ENCODE measurements at regions not wholly inside any gene's neighbourhood (a gene's known extent, or its start where the extent isn't known, plus 50 kb on each side); places are given as distances from the start of the nearest gene placed in this dataset.

DNA sequence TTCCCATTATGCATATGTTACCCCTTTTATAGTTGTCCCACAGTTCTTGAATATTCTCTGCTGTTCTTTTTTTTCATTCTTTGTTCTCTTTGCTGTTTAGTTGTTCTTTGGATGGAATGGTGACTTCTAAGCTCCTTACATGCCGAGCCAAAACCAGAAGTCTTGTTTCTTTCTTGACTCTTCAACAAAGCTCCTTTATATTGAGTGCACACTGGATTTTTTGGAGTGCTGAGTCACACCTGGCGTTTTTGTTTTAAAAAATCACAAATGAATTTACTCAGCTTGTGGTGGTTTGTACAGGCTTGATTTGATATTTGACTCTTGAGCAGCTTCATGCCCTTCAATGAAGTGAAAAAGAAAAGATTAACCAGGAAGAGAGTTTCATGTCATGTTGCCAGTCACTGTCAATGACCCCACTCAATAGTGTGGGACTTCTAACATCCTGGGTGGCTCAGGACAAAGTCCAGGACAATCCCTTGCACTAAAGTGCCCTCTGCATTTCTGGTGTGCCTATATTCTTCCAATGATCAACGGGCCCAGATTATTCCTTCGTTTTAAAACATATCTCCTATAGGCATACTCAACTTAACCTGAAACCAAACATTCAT is 112.4 kb upstream of the SLC38A4 start:
- TF ChIP-seq, protein P1, sequence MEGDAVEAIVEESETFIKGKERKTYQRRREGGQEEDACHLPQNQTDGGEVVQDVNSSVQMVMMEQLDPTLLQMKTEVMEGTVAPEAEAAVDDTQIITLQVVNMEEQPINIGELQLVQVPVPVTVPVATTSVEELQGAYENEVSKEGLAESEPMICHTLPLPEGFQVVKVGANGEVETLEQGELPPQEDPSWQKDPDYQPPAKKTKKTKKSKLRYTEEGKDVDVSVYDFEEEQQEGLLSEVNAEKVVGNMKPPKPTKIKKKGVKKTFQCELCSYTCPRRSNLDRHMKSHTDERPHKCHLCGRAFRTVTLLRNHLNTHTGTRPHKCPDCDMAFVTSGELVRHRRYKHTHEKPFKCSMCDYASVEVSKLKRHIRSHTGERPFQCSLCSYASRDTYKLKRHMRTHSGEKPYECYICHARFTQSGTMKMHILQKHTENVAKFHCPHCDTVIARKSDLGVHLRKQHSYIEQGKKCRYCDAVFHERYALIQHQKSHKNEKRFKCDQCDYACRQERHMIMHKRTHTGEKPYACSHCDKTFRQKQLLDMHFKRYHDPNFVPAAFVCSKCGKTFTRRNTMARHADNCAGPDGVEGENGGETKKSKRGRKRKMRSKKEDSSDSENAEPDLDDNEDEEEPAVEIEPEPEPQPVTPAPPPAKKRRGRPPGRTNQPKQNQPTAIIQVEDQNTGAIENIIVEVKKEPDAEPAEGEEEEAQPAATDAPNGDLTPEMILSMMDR (IDR thresholded peaks at IDR 0.05), result no peak
- no peak for TF ChIP-seq POLR2A (IDR thresholded peaks at IDR 0.05)

Data from stomach (tissue), 4 donors.